ENCODE measurements at regions not wholly inside any gene's neighbourhood (a gene's known extent, or its start where the extent isn't known, plus 50 kb on each side); places are given as distances from the start of the nearest gene placed in this dataset.

DNA sequence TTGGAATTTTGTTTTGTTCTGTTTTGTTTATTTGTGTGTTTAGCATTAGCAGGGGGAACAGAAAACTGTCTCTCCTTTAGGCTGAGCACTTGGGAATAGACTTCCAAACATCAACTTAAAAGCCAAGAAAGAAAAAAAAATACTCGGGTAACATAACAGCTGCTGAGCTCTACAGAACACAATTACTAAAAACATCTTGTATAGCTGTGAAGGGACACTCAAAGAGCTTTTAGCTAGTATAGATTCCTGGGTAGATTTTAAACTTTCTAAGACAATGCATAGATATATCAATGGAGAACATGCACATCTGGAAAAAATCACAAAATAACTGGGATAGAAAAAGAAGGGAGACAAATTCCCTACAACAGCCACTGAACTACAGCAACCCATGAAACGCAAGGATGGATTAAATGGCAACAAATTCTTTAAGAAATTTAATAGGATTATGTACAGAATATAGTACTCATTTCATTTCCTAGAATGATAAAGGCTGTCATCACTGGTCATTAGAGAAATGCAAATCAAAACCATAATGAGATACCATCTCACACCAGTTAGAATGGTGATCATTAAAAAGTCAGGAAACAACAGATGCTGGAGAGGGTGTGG, 174.3 kb upstream of the KRR1 start (continued):
- TF ChIP-seq GATA2 (CRISPR knock-in tag; IDR thresholded peaks at IDR 0.05), result no peak

DNA sequence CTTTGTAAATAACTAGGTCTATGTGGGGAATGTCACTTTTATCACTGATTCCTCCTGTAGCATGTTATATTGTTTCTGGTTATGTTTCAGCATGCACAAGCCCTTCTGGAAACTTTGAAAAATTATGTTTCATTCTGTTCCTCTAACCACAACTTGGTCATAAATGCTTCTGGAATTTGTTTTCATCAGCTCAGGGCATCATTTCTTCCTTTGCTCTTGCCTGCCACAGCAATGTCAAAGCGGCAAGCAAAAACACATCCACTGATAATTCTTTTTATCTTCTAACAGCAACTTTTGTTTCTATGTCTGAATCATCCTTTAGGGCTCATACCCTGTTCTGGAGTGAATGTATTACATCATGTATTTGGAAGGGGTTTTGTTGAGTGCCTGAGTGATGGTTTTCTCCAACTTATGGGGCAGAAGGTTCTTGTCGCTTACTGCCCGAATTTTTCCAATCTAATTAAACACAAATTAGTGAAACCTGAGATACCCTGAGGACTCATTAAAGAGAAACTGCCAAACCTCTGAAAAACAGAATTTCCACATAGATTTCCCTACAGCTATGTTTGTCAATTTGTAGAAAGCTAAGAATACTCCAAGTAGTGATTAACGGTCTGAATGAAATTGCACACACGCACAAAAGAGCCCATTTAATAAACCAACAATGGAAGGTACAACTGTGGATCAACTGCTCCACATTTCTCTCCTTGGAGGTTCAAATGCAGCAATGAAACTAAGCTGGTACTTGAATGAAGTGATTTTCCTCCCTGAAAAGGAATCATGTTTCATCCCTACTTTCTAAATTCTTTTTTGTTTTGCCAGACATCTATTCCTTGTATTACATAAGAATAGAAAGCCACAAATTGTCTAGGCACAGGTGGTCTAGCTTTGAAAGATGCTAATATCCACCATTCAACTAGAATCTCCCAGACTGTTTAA, 173.5 kb upstream of the KRR1 start:
- ATAC-seq, result peak; percentile 61
- CTCF ChIA-PET (ENCODE audit: low intra/inter-chr PET ratio), result no interaction called here
- Histone ChIP-seq H3K27ac (ENCODE audit: extremely low read depth, low read depth, low read length) (peak overlapping the region; percentile 57; the same call in 1 of the 3 replicates), H3K27me3 (ENCODE audit: control insufficient read depth in 2 of 2, insufficient read depth in 2 of 2, low read length in 2 of 2) (no peaks in the 10 kb centered on the region), H4K20me1 (replicated peaks; ENCODE audit: control insufficient read depth, insufficient read depth, low read length) (no peaks in the 10 kb centered on the region), H3K9me1 (ENCODE audit: control insufficient read depth, insufficient read depth, low read length) (no peaks in the 10 kb centered on the region), H3K36me3 (ENCODE audit: control insufficient read depth, insufficient read depth, low read length) (no peaks in the 10 kb centered on the region), H2AFZ (ENCODE audit: low read depth, low read length) (peak overlapping the region; percentile 72), H3K79me2 (ENCODE audit: control insufficient read depth, insufficient read depth, low read length) (no peaks in the 10 kb centered on the region), H3K9me3 (replicated peaks; ENCODE audit: control insufficient read depth, insufficient read depth, low read depth, low read length) (no peaks in the 10 kb centered on the region), H3K4me1 (replicated peaks in 1 of 2; ENCODE audit: control insufficient read depth in 2 of 2, insufficient read depth in 2 of 2, low read length in 2 of 2) (peaks cover 0 to 18% of the 10 kb centered on the region in 2 experiments; a peak in 3 of 5 replicates), H3K9ac (ENCODE audit: insufficient read depth in 1 of 2, low read depth in 2 of 2, low read length in 2 of 2) (no peak overlapping the region), H3K4me2 (ENCODE audit: insufficient read depth, low read length) (no peak overlapping the region; the same call in 1 of the 2 replicates), H3K4me3 (no peak overlapping the region)
- DNase-seq (ENCODE audit: extremely low read depth in 1 of 4, low spot score in 3 of 4), result peak in 1 of 4 experiments; percentile 28
- POLR2A ChIA-PET, result no interaction called here
- WGBS (ENCODE audit: insufficient coverage, low coverage, missing lambda C conversion rate), result 14% methylated on average over 5 of the region's 5 CpGs
- peak; percentile 55 for FAIRE-seq
- no TSS peak for BruUV-seq (replicated peaks)
- intact Hi-C loops (cut with micrococcal nuclease) (no loop called here), in situ Hi-C loops (cut with MboI) (no loop called here)
- TF ChIP-seq NCOA4 (IDR thresholded peaks at IDR 0.05; ENCODE audit: partially characterized antibody) (no peak), HNRNPLL (IDR thresholded peaks at IDR 0.05; ENCODE audit: low read depth, low read length, poor library complexity, severe bottlenecking) (no peak), POLR2AphosphoS2 (IDR thresholded peaks at IDR 0.05; ENCODE audit: low read length) (no peak), DDX20 (tag; IDR thresholded peaks at IDR 0.05; ENCODE audit: low read depth) (no peak), HNRNPK (IDR thresholded peaks at IDR 0.05; ENCODE audit: low read depth, low read length, poor library complexity, severe bottlenecking) (no peak), JUND (IDR thresholded peaks at IDR 0.05; ENCODE audit: borderline replicate concordance, low read depth, low read length) (peak; percentile 71), JUND (tag; IDR thresholded peaks at IDR 0.05; ENCODE audit: borderline replicate concordance, low read depth, low read length) (peak; percentile 63; the same call in 1 of the 3 replicates), TAL1 (IDR thresholded peaks at IDR 0.05) (0 out of 2 replicates have a peak, but pooled peaks have one; percentile 10), CCAR2 (IDR thresholded peaks at IDR 0.05; ENCODE audit: low read depth, low read length) (no peak), DPF2 (IDR thresholded peaks at IDR 0.05) (0 out of 2 replicates have a peak, but pooled peaks have one; percentile 36), MECOM (CRISPR knock-in tag; IDR thresholded peaks at IDR 0.05) (0 out of 2 replicates have a peak, but pooled peaks have one; percentile 46), KLF1 (tag; IDR thresholded peaks at IDR 0.05) (no peak), CBFA2T3 (IDR thresholded peaks at IDR 0.05) (peak; percentile 21; the same call in 1 of the 2 replicates), SOX6 (IDR thresholded peaks at IDR 0.05) (0 out of 2 replicates have a peak, but pooled peaks have one; percentile 16), BCL6 (CRISPR knock-in tag; IDR thresholded peaks at IDR 0.05) (no peak), FIP1L1 (IDR thresholded peaks at IDR 0.05; ENCODE audit: low read depth, low read length, poor library complexity, severe bottlenecking) (no peak)
- TF ChIP-seq, protein P1, sequence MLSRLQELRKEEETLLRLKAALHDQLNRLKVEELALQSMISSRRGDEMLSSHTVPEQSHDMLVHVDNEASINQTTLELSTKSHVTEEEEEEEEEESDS (CRISPR knock-in tag; IDR thresholded peaks at IDR 0.05), result no peak
- TF ChIP-seq, protein P2, sequence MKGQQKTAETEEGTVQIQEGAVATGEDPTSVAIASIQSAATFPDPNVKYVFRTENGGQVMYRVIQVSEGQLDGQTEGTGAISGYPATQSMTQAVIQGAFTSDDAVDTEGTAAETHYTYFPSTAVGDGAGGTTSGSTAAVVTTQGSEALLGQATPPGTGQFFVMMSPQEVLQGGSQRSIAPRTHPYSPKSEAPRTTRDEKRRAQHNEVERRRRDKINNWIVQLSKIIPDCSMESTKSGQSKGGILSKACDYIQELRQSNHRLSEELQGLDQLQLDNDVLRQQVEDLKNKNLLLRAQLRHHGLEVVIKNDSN (CRISPR knock-in tag; IDR thresholded peaks at IDR 0.05), result no peak
- TF ChIP-seq, protein P3, sequence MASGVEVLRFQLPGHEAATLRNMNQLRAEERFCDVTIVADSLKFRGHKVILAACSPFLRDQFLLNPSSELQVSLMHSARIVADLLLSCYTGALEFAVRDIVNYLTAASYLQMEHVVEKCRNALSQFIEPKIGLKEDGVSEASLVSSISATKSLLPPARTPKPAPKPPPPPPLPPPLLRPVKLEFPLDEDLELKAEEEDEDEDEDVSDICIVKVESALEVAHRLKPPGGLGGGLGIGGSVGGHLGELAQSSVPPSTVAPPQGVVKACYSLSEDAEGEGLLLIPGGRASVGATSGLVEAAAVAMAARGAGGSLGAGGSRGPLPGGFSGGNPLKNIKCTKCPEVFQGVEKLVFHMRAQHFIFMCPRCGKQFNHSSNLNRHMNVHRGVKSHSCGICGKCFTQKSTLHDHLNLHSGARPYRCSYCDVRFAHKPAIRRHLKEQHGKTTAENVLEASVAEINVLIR (CRISPR knock-in tag; IDR thresholded peaks at IDR 0.05), result no peak
